GM23248 (cell line): ENCODE measurements at regions not wholly inside any gene's neighbourhood (a gene's known extent, or its start where the extent isn't known, plus 50 kb on each side); places are given as distances from the start of the nearest gene placed in this dataset.

Experiments used
- DNase-seq: peaks from one replicate; pipeline ENCODE4 v3.0.0-alpha.2; 2015
- H2AFZ ChIP-seq: fragments of 200-600 bp; sonication (generic); 2 replicates; pipeline ENCODE4 v1.6.1; 2016; ENCODE audit warnings: antibody characterized with exemption
- H3F3A ChIP-seq: fragments of 200-600 bp; sonication (generic); 2 replicates; pipeline ENCODE4 v1.6.1; 2016; ENCODE audit warnings: mild to moderate bottlenecking, antibody characterized with exemption, mixed run types; ENCODE audit not compliant: insufficient read depth
- H3K27ac ChIP-seq: fragments of 200-600 bp; sonication (generic); 2 replicates; pipeline ENCODE4 v1.5.1; 2016; ENCODE audit warnings: mild to moderate bottlenecking
- H3K27me3 ChIP-seq: fragments of 200-600 bp; sonication (generic); replicated peaks from 2 replicates; pipeline ENCODE4 v1.6.1; 2016; ENCODE audit warnings: mild to moderate bottlenecking; ENCODE audit not compliant: insufficient read depth
- H3K36me3 ChIP-seq: fragments of 200-600 bp; sonication (generic); 2 replicates; pipeline ENCODE4 v1.6.1; 2016; ENCODE audit warnings: low read depth, mild to moderate bottlenecking
- H3K4me1 ChIP-seq: fragments of 200-600 bp; sonication (generic); 2 replicates; pipeline ENCODE4 v1.6.1; 2016; ENCODE audit warnings: mild to moderate bottlenecking; ENCODE audit not compliant: insufficient read depth
- H3K4me2 ChIP-seq: fragments of 200-600 bp; sonication (generic); one replicate; pipeline ENCODE4 v1.6.1; 2016; ENCODE audit warnings: mild to moderate bottlenecking; ENCODE audit not compliant: unreplicated experiment
- H3K4me3 ChIP-seq: fragments of 200-600 bp; sonication (generic); 2 replicates; pipeline ENCODE4 v1.5.1; 2016; ENCODE audit warnings: mild to moderate bottlenecking
- H3K79me2 ChIP-seq: fragments of 200-600 bp; sonication (generic); 2 replicates; pipeline ENCODE4 v1.6.1; 2016; ENCODE audit warnings: mild to moderate bottlenecking; ENCODE audit not compliant: insufficient read depth
- H3K9ac ChIP-seq: fragments of 200-600 bp; sonication (generic); 2 replicates; pipeline ENCODE4 v1.6.1; 2016; ENCODE audit warnings: mild to moderate bottlenecking
- H3K9me2 ChIP-seq: fragments of 200-600 bp; sonication (generic); 2 replicates; pipeline ENCODE4 v1.6.1; 2016; ENCODE audit warnings: mixed run types, mild to moderate bottlenecking, moderate library complexity; ENCODE audit not compliant: insufficient read depth
- H3K9me3 ChIP-seq: fragments of 200-600 bp; sonication (generic); one replicate; pipeline ENCODE4 v1.6.1; 2017; ENCODE audit warnings: low read depth
- H4K20me1 ChIP-seq: fragments of 200-600 bp; sonication (generic); 2 replicates; pipeline ENCODE4 v1.6.0; 2016; ENCODE audit not compliant: insufficient read depth
- EZH2 ChIP-seq: fragments of 200-600 bp; sonication (generic); IDR thresholded peaks from 2 replicates; pipeline ENCODE4 v1.6.1; 2018; ENCODE audit warnings: antibody characterized with exemption, mild to moderate bottlenecking; ENCODE audit not compliant: insufficient read depth, poor library complexity, severe bottlenecking
- EZH2phosphoT487 ChIP-seq: fragments of 200-600 bp; sonication (generic); IDR thresholded peaks from 2 replicates; pipeline ENCODE4 v1.6.1; 2018; ENCODE audit warnings: antibody characterized with exemption, moderate library complexity, mild to moderate bottlenecking, low read depth; ENCODE audit not compliant: insufficient read depth
- WGBS, 2 experiments: methylation state at CpG; one replicate each; pipeline ENCODE4 v1.1.6; 2015 to 2017; ENCODE audit warnings: low lambda C conversion rate in 2 of 2, low coverage in 1 of 2; ENCODE audit errors: missing lambda C conversion rate in 2 of 2; 5-methylcytosine and 5-hydroxymethylcytosine counted together
- in situ Hi-C: fragments of 300-500 bp; cut with MboI; formaldehyde crosslinking; loops from 2 replicates; pipeline ENCODE4 v1.15.0; 2020

GRCh38 chr10:27451054-27451453 lies 53.0 kb upstream of the RAB18 start:
- in situ Hi-C loops = no loop called here
- WGBS, 2 experiments = 77 to 82% methylated on average over 6 of the region's 6 CpGs

GRCh38 chr10:27450225-27450624 lies 53.9 kb upstream of the RAB18 start:
- Histone ChIP-seq H3K4me1 (peaks cover 6% of the 10 kb centered on the region; the same call in 1 of the 2 replicates), H3K9me2 (no peaks in the 10 kb centered on the region), H3K9ac (no peak overlapping the region), H3K27ac (no peak overlapping the region), H2AFZ (no peak overlapping the region), H4K20me1 (no peaks in the 10 kb centered on the region), H3F3A (no peaks in the 10 kb centered on the region), H3K79me2 (no peaks in the 10 kb centered on the region), H3K9me3 (no peaks in the 10 kb centered on the region), H3K36me3 (no peaks in the 10 kb centered on the region), H3K4me3 (no peak overlapping the region), H3K4me2 (no peak overlapping the region), H3K27me3 (no peaks in the 10 kb centered on the region)
- DNase-seq = no peak
- in situ Hi-C loops = no loop called here
- TF ChIP-seq EZH2 (no peak), EZH2phosphoT487 (no peak)

More at GRCh38 chr10:27451054-27451453, 53.0 kb upstream of the RAB18 start:
- no peak for TF ChIP-seq EZH2phosphoT487
- no peak for TF ChIP-seq EZH2
- Histone ChIP-seq H3K36me3 (no peaks in the 10 kb centered on the region), H3K27ac (no peak overlapping the region), H4K20me1 (no peaks in the 10 kb centered on the region), H3K79me2 (no peaks in the 10 kb centered on the region), H2AFZ (no peak overlapping the region), H3F3A (no peaks in the 10 kb centered on the region), H3K27me3 (no peaks in the 10 kb centered on the region), H3K9ac (no peak overlapping the region), H3K4me1 (peaks cover 6% of the 10 kb centered on the region; the same call in 1 of the 2 replicates), H3K4me3 (no peak overlapping the region), H3K9me3 (no peaks in the 10 kb centered on the region), H3K4me2 (no peak overlapping the region), H3K9me2 (no peaks in the 10 kb centered on the region)
- DNase-seq = no peak

GRCh38 chr10:27449571-27449970 lies 54.5 kb upstream of the RAB18 start:
- WGBS, 2 experiments = 81 to 84% methylated on average over 4 of the region's 4 CpGs

GRCh38 chr10:27448921-27449320 lies 55.2 kb upstream of the RAB18 start:
- Histone ChIP-seq H3K27ac (no peak overlapping the region), H3K36me3 (no peaks in the 10 kb centered on the region), H4K20me1 (no peaks in the 10 kb centered on the region), H3K4me2 (no peak overlapping the region), H3F3A (no peaks in the 10 kb centered on the region), H3K4me3 (no peak overlapping the region), H2AFZ (no peak overlapping the region), H3K9ac (no peak overlapping the region), H3K79me2 (no peaks in the 10 kb centered on the region), H3K27me3 (no peaks in the 10 kb centered on the region), H3K4me1 (peaks cover 6% of the 10 kb centered on the region; the same call in 1 of the 2 replicates), H3K9me2 (no peaks in the 10 kb centered on the region), H3K9me3 (no peaks in the 10 kb centered on the region)
- WGBS, 2 experiments = 70 to 73% methylated on average over 2 of the region's 2 CpGs
- no peak for TF ChIP-seq EZH2
- DNase-seq = peak; percentile 82
- in situ Hi-C loops = no loop called here

More at GRCh38 chr10:27449571-27449970, 54.5 kb upstream of the RAB18 start:
- in situ Hi-C loops = no loop called here
- no peaks in the 10 kb centered on the region for H3K79me2 ChIP-seq
- H2AFZ ChIP-seq = no peak overlapping the region
- peaks cover 6% of the 10 kb centered on the region; the same call in 1 of the 2 replicates for H3K4me1 ChIP-seq
- no peak overlapping the region for H3K9ac ChIP-seq
- no peak for DNase-seq
- H3K4me2 ChIP-seq = no peak overlapping the region
- TF ChIP-seq EZH2phosphoT487 (no peak), EZH2 (no peak)
- no peaks in the 10 kb centered on the region for H3K9me2 ChIP-seq
- no peaks in the 10 kb centered on the region for H3F3A ChIP-seq
- H3K27ac ChIP-seq = no peak overlapping the region
- H3K27me3 ChIP-seq = no peaks in the 10 kb centered on the region
- H3K36me3 ChIP-seq = no peaks in the 10 kb centered on the region
- no peaks in the 10 kb centered on the region for H3K9me3 ChIP-seq
- no peaks in the 10 kb centered on the region for H4K20me1 ChIP-seq
- H3K4me3 ChIP-seq = no peak overlapping the region

- Histone ChIP-seq H3K9me3 (no peaks in the 10 kb centered on the region), H2AFZ (no peak overlapping the region), H3K27ac (no peak overlapping the region), H4K20me1 (no peaks in the 10 kb centered on the region), H3K4me3 (no peak overlapping the region), H3K9ac (no peak overlapping the region), H3K27me3 (no peaks in the 10 kb centered on the region), H3K4me2 (no peak overlapping the region), H3K4me1 (peaks cover 6% of the 10 kb centered on the region; the same call in 1 of the 2 replicates), H3K9me2 (no peaks in the 10 kb centered on the region), H3K79me2 (no peaks in the 10 kb centered on the region), H3K36me3 (no peaks in the 10 kb centered on the region), H3F3A (no peaks in the 10 kb centered on the region)
- WGBS, 2 experiments = 91 to 92% methylated on average over 3 of the region's 3 CpGs
- TF ChIP-seq EZH2phosphoT487 (no peak), EZH2 (no peak)
- in situ Hi-C loops = no loop called here
- no peak for DNase-seq
Observed at GRCh38 chr10:27447540-27447939, 56.6 kb upstream of the RAB18 start.
